ENCODE measurements at regions not wholly inside any gene's neighbourhood (a gene's known extent, or its start where the extent isn't known, plus 50 kb on each side); places are given as distances from the start of the nearest gene placed in this dataset.

DNA sequence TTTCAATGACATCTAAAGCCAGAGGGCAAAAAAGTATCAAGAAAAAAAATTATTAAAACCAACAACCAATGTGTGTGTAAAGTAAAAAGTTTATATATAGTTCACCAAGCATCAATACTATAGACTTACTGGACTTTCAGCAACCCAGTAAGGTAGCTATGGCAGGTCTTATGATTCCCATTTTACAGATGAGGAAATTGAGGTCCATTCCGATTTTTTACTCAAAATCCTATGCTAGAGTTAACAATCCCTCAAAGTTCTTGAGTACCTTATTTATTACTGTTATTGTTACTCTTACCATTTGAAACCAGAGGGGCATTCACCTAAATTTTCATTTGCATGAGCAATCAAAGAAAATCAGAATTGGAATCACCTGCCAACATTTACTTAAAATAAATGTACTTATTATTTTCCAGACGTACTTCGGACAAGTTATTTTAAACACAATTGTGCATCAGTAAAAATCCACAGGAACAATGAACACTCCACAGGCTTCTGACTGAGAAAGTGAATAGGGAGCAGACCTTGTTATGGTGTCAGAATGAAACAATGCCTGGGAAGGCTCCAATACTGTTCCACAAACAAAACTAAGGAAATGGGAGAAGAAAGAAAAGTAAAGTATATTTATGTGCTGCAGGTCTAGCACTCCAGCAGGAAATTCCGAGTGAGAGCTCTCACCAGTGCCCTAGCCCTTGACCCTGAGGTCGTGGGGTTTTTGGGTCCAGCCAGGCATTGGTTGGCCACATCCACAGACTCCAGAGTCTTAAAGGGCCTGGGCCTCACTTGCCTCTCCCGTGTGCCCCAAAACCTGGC lies 229.9 kb downstream of the PIK3R1 start:
- H3K4me3 ChIP-seq (ENCODE audit: low read depth in 1 of 2, low read length in 2 of 2): no peak overlapping the region
- peaks cover 10% of the 10 kb centered on the region for H3K4me1 ChIP-seq (ENCODE audit: insufficient read depth, low read length)
- no peaks in the 10 kb centered on the region for H3K9me3 ChIP-seq (ENCODE audit: low read length)
- H3K36me3 ChIP-seq (ENCODE audit: insufficient read depth, low read length): no peaks in the 10 kb centered on the region
- no peak overlapping the region for H3K27ac ChIP-seq (ENCODE audit: low read depth, low read length)
- no peak overlapping the region for H3K9ac ChIP-seq (ENCODE audit: low read length)
- no peaks in the 10 kb centered on the region for H3K27me3 ChIP-seq (ENCODE audit: control insufficient read depth in 1 of 2, insufficient read depth in 2 of 2, low read length in 2 of 2)

DNA sequence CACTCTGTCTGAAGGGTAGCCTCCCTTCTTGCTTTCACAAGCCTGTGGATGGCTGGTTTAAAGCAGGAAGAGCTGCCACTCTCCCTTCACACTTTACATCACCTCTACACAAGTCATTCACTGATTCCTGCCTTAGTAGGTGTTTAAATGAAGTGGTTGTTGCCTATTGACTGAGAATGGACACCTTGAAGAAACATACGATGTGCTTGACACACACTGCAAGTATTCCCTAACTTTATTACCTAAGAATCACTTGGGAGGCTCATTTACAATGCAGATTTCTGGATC lies 230.5 kb downstream of the PIK3R1 start:
- Histone ChIP-seq H3K36me3 (ENCODE audit: insufficient read depth, low read length) (no peaks in the 10 kb centered on the region), H3K9me3 (ENCODE audit: low read length) (no peaks in the 10 kb centered on the region), H3K4me1 (ENCODE audit: insufficient read depth, low read length) (peaks cover 10% of the 10 kb centered on the region), H3K9ac (ENCODE audit: low read length) (no peak overlapping the region), H3K27me3 (ENCODE audit: control insufficient read depth in 1 of 2, insufficient read depth in 2 of 2, low read length in 2 of 2) (no peaks in the 10 kb centered on the region), H3K27ac (ENCODE audit: low read depth, low read length) (no peak overlapping the region), H3K4me3 (ENCODE audit: low read depth in 1 of 2, low read length in 2 of 2) (no peak overlapping the region)

DNA sequence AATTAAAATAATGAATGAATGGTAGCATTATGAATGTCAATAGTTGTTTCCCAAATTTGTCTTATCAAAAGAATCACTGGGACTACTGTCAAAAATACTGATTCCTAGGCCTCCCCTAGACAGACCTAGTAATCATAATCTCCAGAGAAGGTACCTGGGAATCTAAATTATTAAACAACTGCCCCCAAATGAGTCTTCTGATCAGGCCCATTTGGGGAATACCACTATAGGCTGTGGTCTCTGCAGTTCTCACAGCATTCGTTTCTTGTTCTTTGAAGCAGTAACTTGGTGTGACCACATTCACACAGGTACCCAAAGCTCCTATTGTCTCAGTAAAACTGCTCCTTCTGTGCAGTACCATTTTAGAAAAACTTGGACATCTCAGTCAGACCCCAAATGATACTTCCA lies 230.9 kb downstream of the PIK3R1 start:
- Histone ChIP-seq H3K9me3 (ENCODE audit: low read length) (no peaks in the 10 kb centered on the region), H3K9ac (ENCODE audit: low read length) (no peak overlapping the region), H3K27me3 (ENCODE audit: control insufficient read depth in 1 of 2, insufficient read depth in 2 of 2, low read length in 2 of 2) (no peaks in the 10 kb centered on the region), H3K36me3 (ENCODE audit: insufficient read depth, low read length) (no peaks in the 10 kb centered on the region), H3K4me1 (ENCODE audit: insufficient read depth, low read length) (peaks cover 10% of the 10 kb centered on the region), H3K27ac (ENCODE audit: low read depth, low read length) (no peak overlapping the region), H3K4me3 (ENCODE audit: low read depth in 1 of 2, low read length in 2 of 2) (no peak overlapping the region)

DNA sequence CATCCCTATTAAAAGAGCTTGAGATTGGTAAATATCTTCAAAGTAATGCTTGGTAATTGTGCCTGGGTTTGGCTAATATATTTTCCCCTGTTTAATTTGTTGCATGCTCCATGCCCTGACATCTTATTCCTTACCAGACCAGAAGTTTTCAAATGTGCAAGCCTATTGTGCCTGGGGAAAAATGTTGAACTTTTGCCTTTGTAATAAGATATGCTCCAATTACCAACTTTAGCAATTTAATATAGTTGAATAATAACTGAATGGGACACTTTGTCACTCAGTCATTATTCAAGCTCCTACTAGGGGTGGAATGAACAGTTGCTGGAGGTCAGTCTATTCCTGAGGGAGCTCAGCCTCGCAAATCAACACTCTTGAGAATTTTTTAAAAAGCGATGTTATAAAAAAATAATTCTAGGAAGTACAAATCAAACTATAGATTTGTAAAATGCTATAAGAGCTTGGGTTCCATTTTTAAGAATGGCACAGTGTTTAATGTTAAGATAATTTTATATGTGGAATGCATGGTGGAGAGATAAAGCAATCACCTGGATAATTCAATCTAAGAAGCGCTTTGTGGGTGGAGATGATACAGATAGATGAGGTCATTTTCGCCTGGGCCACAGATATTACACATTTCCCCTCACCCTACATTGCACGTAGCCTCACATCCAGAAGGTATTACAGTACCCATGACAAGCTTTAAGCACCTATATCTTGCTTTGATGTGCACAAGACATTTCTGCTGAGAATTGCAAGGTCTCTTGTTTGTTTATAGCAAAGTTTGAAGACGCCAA lies 231.8 kb downstream of the PIK3R1 start:
- Histone ChIP-seq H3K27ac (ENCODE audit: low read depth, low read length) (no peak overlapping the region), H3K9ac (ENCODE audit: low read length) (no peak overlapping the region), H3K4me3 (ENCODE audit: low read depth in 1 of 2, low read length in 2 of 2) (no peak overlapping the region), H3K27me3 (ENCODE audit: control insufficient read depth in 1 of 2, insufficient read depth in 2 of 2, low read length in 2 of 2) (no peaks in the 10 kb centered on the region), H3K9me3 (ENCODE audit: low read length) (no peaks in the 10 kb centered on the region), H3K4me1 (ENCODE audit: insufficient read depth, low read length) (peaks cover 10% of the 10 kb centered on the region), H3K36me3 (ENCODE audit: insufficient read depth, low read length) (no peaks in the 10 kb centered on the region)

DNA sequence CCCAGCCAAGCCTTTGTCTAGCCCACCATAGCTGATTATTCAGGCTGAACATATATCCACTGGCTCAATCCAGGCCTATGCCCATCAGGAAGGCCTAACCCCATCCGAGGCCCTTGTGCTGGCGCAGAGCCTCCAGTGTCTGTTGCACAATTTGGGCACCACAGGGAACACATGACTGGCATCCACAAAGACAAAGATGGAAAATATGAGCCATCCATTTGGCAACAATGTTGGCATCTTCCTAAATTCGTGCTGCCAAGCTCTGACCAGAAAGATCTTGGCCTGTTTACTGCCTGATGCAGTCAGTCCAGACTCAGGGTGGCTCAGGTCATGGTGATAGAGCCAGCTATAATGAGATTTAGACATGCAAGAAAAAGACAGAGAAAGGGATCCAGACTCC lies 233.8 kb downstream of the PIK3R1 start:
- Histone ChIP-seq H3K27me3 (ENCODE audit: control insufficient read depth in 1 of 2, insufficient read depth in 2 of 2, low read length in 2 of 2) (no peaks in the 10 kb centered on the region), H3K4me3 (ENCODE audit: low read depth in 1 of 2, low read length in 2 of 2) (no peak overlapping the region), H3K27ac (ENCODE audit: low read depth, low read length) (no peak overlapping the region), H3K9me3 (ENCODE audit: low read length) (no peaks in the 10 kb centered on the region), H3K36me3 (ENCODE audit: insufficient read depth, low read length) (no peaks in the 10 kb centered on the region), H3K9ac (ENCODE audit: low read length) (no peak overlapping the region), H3K4me1 (ENCODE audit: insufficient read depth, low read length) (peaks cover 10% of the 10 kb centered on the region)

DNA sequence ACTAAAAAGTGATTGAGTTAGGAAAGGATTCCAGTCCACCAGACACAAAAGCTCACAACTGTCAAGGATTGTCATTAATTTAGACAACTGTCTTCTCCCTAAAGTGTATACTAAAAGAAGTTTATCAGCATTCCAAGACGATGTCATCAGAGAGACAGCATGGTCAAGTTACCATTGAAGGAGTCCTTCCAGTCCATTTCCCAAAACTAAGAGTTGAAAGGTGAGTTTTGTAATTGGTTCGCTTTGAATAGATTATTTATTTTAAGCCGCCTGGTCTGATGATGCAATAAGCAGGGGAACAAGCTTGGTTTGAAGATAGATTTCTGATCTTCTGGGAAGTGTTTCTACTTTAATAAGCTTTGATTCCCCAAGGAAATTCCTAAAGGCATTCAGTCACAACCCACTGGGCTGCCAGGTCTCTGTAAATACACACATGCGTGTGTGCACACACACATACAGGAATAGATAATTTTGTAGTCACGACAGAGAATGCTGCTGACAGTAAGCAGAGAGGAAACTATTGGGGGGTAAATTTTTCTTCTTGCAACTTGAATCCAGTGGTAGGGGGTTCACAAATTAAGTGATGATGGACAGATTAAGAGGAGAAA lies 234.8 kb downstream of the PIK3R1 start:
- Histone ChIP-seq H3K4me3 (ENCODE audit: low read depth in 1 of 2, low read length in 2 of 2) (no peak overlapping the region), H3K27me3 (ENCODE audit: control insufficient read depth in 1 of 2, insufficient read depth in 2 of 2, low read length in 2 of 2) (no peaks in the 10 kb centered on the region), H3K9me3 (ENCODE audit: low read length) (no peaks in the 10 kb centered on the region), H3K4me1 (ENCODE audit: insufficient read depth, low read length) (peaks cover 4% of the 10 kb centered on the region), H3K9ac (ENCODE audit: low read length) (no peak overlapping the region), H3K36me3 (ENCODE audit: insufficient read depth, low read length) (no peaks in the 10 kb centered on the region), H3K27ac (ENCODE audit: low read depth, low read length) (no peak overlapping the region)

DNA sequence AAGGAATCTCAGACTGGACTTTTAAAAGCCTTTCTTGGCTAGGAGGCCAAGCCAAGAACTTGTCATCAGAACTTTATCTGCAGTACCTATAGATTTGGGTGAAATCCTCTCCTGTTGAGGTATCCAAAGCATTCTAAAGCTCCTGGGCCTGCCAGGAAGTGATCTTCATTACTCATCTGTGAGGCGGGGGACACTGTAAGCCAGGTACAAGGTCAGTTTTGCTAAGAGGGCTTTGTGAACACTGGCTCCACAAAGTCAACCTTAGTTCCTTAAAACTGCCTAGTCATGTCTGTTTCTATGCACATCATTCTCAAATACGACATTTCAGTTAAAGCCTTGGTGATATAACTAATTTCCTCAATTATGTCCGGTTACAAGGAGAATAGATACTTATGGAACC lies 236.7 kb downstream of the PIK3R1 start:
- no peak overlapping the region for H3K4me3 ChIP-seq (ENCODE audit: low read depth in 1 of 2, low read length in 2 of 2)
- H3K27me3 ChIP-seq (ENCODE audit: control insufficient read depth in 1 of 2, insufficient read depth in 2 of 2, low read length in 2 of 2): no peaks in the 10 kb centered on the region
- no peaks in the 10 kb centered on the region for H3K36me3 ChIP-seq (ENCODE audit: insufficient read depth, low read length)
- H3K4me1 ChIP-seq (ENCODE audit: insufficient read depth, low read length): peaks cover 5% of the 10 kb centered on the region
- H3K9me3 ChIP-seq (ENCODE audit: low read length): no peaks in the 10 kb centered on the region
- no peak overlapping the region for H3K9ac ChIP-seq (ENCODE audit: low read length)
- H3K27ac ChIP-seq (ENCODE audit: low read depth, low read length): no peak overlapping the region

DNA sequence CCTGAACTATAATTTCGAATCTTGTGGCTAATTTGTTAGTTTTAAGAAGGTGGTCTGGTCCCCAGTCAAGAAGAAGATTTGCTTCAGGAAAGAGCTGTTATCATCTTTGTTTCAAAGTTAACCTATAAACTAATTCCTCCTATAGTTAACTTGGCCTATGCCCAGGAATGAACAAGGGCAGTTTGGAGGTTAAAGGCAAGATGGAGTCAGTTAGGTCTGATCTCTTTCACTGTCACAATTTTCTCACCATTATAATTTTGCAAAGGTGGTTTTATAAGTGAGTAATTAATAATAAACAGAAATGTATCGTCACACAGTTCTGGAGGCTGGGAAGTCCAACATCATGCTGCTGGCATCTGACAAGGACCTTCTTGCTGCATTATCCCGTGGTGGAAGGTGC lies 238.6 kb downstream of the PIK3R1 start:
- H3K4me1 ChIP-seq (ENCODE audit: insufficient read depth, low read length): peaks cover 5% of the 10 kb centered on the region
- no peaks in the 10 kb centered on the region for H3K36me3 ChIP-seq (ENCODE audit: insufficient read depth, low read length)
- H3K27ac ChIP-seq (ENCODE audit: low read depth, low read length): no peak overlapping the region
- H3K9ac ChIP-seq (ENCODE audit: low read length): no peak overlapping the region
- no peak overlapping the region for H3K4me3 ChIP-seq (ENCODE audit: low read depth in 1 of 2, low read length in 2 of 2)
- no peaks in the 10 kb centered on the region for H3K9me3 ChIP-seq (ENCODE audit: low read length)
- H3K27me3 ChIP-seq (ENCODE audit: control insufficient read depth in 1 of 2, insufficient read depth in 2 of 2, low read length in 2 of 2): no peaks in the 10 kb centered on the region

DNA sequence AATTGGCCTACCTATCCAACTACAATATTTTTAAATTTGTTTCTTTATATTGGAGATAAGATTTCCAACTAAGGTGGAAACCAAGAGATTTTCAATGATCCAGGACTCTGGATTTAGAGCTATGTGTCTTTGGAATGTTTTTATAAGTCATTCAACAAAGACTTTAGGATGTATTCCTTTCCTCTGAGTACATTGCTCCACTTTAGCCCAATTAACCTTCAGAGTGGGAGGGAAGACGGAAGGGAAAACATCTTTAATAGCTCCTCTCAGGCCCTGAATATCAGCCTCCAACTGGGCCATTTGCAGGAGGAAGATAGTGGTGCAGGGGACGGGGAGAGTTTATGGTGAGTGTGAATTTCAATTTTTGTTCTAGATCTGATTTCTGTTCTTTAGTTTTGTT lies 239.2 kb downstream of the PIK3R1 start:
- Histone ChIP-seq H3K4me1 (ENCODE audit: insufficient read depth, low read length) (peaks cover 5% of the 10 kb centered on the region), H3K36me3 (ENCODE audit: insufficient read depth, low read length) (no peaks in the 10 kb centered on the region), H3K9me3 (ENCODE audit: low read length) (no peaks in the 10 kb centered on the region), H3K27ac (ENCODE audit: low read depth, low read length) (no peak overlapping the region), H3K4me3 (ENCODE audit: low read depth in 1 of 2, low read length in 2 of 2) (no peak overlapping the region), H3K27me3 (ENCODE audit: control insufficient read depth in 1 of 2, insufficient read depth in 2 of 2, low read length in 2 of 2) (no peaks in the 10 kb centered on the region), H3K9ac (ENCODE audit: low read length) (no peak overlapping the region)

DNA sequence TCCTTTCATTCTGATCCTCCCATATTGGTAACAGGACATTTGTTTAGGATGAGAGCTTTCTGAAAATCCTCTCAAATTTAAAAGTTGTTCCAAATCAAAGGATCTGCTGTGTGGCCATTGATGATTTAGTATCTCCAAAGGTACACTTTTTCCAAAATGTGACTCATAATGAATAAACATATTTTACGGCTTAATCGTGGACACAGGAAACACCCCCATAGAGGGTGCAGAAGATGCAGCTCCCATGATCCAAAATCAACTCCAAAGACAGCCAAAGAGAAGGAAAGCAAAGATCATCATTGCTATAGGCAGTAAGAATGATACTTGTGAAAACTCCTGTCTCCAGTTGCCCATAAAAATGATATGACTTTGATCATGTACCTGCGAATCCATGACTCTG lies 239.7 kb downstream of the PIK3R1 start:
- H3K27ac ChIP-seq (ENCODE audit: low read depth, low read length): no peak overlapping the region

DNA sequence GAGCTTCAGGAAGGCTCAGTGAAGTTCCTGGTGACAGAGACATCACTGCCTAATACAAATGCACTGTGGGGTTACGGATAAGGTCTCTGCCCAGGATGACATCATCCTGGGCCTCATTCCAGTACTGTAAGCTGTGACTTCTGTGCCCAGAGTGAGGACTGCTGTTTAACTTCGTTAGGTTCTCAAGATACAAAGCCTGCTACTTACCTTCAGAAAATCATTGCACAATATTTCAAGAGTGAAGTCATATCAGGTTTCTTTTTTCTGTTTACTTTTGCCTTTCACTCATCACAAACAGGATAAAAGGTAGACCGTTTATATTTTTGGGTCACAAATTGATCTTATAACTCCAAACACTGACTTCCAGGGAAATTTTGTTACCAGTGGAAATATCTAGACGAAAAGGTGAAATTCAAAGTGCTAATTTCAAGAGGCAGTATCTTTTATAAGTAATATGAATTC lies 241.2 kb downstream of the PIK3R1 start:
- H3K27ac ChIP-seq (ENCODE audit: low read depth, low read length): no peak overlapping the region
- H3K4me1 ChIP-seq (ENCODE audit: insufficient read depth, low read length): peaks cover 5% of the 10 kb centered on the region
- no peaks in the 10 kb centered on the region for H3K36me3 ChIP-seq (ENCODE audit: insufficient read depth, low read length)
- no peak overlapping the region for H3K9ac ChIP-seq (ENCODE audit: low read length)
- H3K27me3 ChIP-seq (ENCODE audit: control insufficient read depth in 1 of 2, insufficient read depth in 2 of 2, low read length in 2 of 2): no peaks in the 10 kb centered on the region
- H3K9me3 ChIP-seq (ENCODE audit: low read length): no peaks in the 10 kb centered on the region
- H3K4me3 ChIP-seq (ENCODE audit: low read depth in 1 of 2, low read length in 2 of 2): no peak overlapping the region

More for the DNA sequence above, 239.7 kb downstream of the PIK3R1 start:
- peaks cover 5% of the 10 kb centered on the region for H3K4me1 ChIP-seq (ENCODE audit: insufficient read depth, low read length)
- H3K9me3 ChIP-seq (ENCODE audit: low read length): no peaks in the 10 kb centered on the region
- H3K4me3 ChIP-seq (ENCODE audit: low read depth in 1 of 2, low read length in 2 of 2): no peak overlapping the region
- H3K27me3 ChIP-seq (ENCODE audit: control insufficient read depth in 1 of 2, insufficient read depth in 2 of 2, low read length in 2 of 2): no peaks in the 10 kb centered on the region
- no peaks in the 10 kb centered on the region for H3K36me3 ChIP-seq (ENCODE audit: insufficient read depth, low read length)
- no peak overlapping the region for H3K9ac ChIP-seq (ENCODE audit: low read length)
